ENCODE measurements at regions not wholly inside any gene's neighbourhood (a gene's known extent, or its start where the extent isn't known, plus 50 kb on each side); places are given as distances from the start of the nearest gene placed in this dataset.

DNA sequence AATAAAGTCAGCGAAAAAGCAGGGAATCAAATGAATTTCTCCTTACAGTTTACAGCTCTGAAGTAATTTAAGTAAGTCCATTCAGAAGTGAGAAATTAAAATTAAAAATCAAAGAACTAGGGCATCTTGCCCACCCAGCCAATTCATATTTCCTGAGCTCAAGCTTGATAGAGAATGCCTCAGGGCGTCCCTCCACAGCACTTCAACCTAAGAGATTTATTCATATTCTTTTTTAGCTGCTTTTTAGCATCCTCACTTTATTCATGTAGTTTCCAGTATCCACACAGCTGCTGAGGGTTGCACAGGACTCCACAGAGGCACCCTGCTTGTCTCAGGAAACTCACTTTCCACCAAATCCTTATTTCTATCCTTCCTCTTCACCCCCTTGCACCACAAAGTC lies 900.3 kb downstream of the BCL11A start:
- TF ChIP-seq POLR2AphosphoS5 (IDR thresholded peaks at IDR 0.05; ENCODE audit: low read depth, low read length) (no peak), CTCF (IDR thresholded peaks at IDR 0.05) (no peak), REST (IDR thresholded peaks at IDR 0.05; ENCODE audit: insufficient read depth in 1 of 2, low read depth in 2 of 2, low read length in 1 of 2) (no peak), TCF7L2 (IDR thresholded peaks at IDR 0.05; ENCODE audit: low read depth, low read length) (no peak)
